ENCODE measurements at regions not wholly inside any gene's neighbourhood (a gene's known extent, or its start where the extent isn't known, plus 50 kb on each side); places are given as distances from the start of the nearest gene placed in this dataset.
A peak's percentile ranks its signal among the peaks of the same experiment; 100 is the strongest.
"Not testable (repeated sequence)": the region's sequence is repeated elsewhere in the genome, so short reads cannot be mapped to it uniquely, and the experiment has no call there.

DNA sequence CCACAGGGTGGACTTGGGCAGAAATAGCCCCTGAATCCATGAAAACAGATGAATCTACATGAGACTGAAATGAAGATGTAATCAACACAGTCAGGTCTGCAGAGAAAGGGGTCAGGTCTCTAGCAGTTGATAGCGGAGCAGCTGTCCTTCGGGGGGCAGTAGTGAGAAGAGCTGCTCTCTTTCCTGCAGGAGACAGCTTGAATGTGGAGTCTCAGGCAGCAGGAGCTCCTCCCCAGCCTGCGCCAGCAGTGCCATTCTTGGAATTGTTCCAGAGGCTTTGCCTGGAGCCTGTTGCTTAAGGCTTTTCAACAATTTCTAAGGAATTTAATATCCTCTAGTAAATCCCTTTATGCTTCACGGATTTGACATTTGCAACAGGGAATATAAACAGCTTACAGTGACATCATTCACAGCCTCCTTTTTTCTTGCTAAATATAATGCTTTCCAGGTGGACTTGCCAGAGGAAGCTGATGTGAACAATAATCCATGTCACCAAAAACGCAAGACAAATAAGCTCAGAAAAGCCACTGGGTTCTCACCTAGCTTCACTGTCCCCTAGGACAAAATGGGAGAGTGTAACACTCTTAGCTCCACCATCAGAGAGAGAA, 1535.1 kb downstream of the RPIA start:
- not testable (repeated sequence) for H3K9me3 ChIP-seq, ATAC-seq, H3K4me3 ChIP-seq, H3K27me3 ChIP-seq, H3K36me3 ChIP-seq, H3K27ac ChIP-seq, H3K4me1 ChIP-seq
- WGBS, 2 donors (ENCODE audit: low coverage in 1 of 2), result 20% methylated on average over 1 of the region's 5 CpGs; no CpG with 5 or more reads in 1 of the 2 donors
- peak in 1 of 4 experiments; percentile 16 for TF ChIP-seq CTCF (IDR thresholded peaks at IDR 0.05)

GRCh38 chr2:90231199-90231598, 1539.7 kb downstream of the RPIA start:
- H3K27ac ChIP-seq, H3K27me3 ChIP-seq, H3K4me1 ChIP-seq, H3K9me3 ChIP-seq, ATAC-seq, H3K36me3 ChIP-seq, H3K4me3 ChIP-seq: not testable (repeated sequence)
- 76 to 92% methylated on average over 3 of the region's 4 CpGs for WGBS, 2 donors (ENCODE audit: low coverage in 1 of 2)

- peaks cover 13% of the 10 kb centered on the region for H3K27me3 ChIP-seq
- not testable (repeated sequence) for H3K4me3 ChIP-seq, H3K9me3 ChIP-seq, H3K36me3 ChIP-seq, ATAC-seq, H3K4me1 ChIP-seq, H3K27ac ChIP-seq
- no CpG with 5 or more reads among the region's 1 CpG for WGBS, 2 donors (ENCODE audit: low coverage in 1 of 2)
These were observed 1544.0 kb downstream of the RPIA start for GRCh38 chr2:90235452-90235851.

DNA sequence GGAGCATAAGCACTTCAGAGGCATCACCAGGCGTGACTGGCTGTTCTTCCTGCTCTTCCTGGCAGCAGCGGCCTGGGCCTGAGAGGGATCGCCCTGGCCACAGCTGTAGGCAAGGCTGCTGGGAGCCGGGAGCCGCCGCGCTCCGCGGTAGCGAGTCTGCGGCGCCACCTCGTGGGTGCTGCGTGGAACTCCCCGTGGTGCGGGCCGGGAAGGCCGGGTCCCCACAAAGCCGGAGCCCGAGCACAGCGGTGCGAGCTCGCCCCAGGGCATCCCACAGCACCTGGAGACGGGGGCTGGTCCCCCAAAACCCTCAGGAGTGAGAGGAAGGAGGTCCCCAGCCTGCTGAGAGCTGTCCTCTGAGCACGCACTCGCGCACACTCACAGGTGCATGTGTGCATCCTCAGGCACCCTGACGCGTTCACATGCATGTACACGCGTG, 1546.5 kb downstream of the RPIA start:
- TF ChIP-seq CTCF (IDR thresholded peaks at IDR 0.05), result peak in 1 of 4 experiments; percentile 57
- WGBS, 2 donors (ENCODE audit: low coverage in 1 of 2), result 96% methylated on average over 4 of the region's 31 CpGs; no CpG with 5 or more reads in 1 of the 2 donors
- not testable (repeated sequence) for H3K9me3 ChIP-seq, H3K4me3 ChIP-seq, ATAC-seq, H3K27ac ChIP-seq, H3K36me3 ChIP-seq, H3K4me1 ChIP-seq
- H3K27me3 ChIP-seq, result peaks cover 13% of the 10 kb centered on the region

GRCh38 chr2:90238505-90239230, 1547.2 kb downstream of the RPIA start:
- peaks cover 13% of the 10 kb centered on the region for H3K27me3 ChIP-seq
- not testable (repeated sequence) for H3K9me3 ChIP-seq, H3K4me1 ChIP-seq, H3K36me3 ChIP-seq, H3K4me3 ChIP-seq, ATAC-seq, H3K27ac ChIP-seq
- 83% methylated on average over 3 of the region's 43 CpGs; no CpG with 5 or more reads in 1 of the 2 donors for WGBS, 2 donors (ENCODE audit: low coverage in 1 of 2)

DNA sequence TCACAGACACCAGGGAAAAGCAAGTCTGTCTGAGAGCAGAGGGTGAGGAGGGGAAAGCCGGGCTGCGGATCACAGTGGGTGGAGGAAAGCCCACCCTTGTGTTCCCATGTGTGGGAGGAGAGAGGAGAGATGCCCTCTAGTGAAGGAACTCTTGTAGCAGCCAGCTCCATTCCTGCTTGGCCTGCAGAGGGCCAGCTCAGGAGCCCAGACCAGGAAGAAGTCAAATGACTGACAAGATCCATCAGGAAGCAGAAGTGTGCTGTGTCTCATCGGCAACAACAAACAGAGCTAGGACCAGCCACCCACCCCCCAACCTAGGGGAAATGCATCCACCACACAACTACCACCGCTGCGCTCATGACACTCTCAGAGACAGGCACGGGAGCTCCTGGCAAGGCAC, 1548.3 kb downstream of the RPIA start:
- H3K27me3 ChIP-seq, result peaks cover 13% of the 10 kb centered on the region
- H3K27ac ChIP-seq, ATAC-seq, H3K36me3 ChIP-seq, H3K4me3 ChIP-seq, H3K9me3 ChIP-seq, H3K4me1 ChIP-seq: not testable (repeated sequence)
- no CpG with 5 or more reads among the region's 6 CpGs for WGBS, 2 donors (ENCODE audit: low coverage in 1 of 2)

- peak overlapping the region in 1 of 2 donors; percentile 32 for H3K4me3 ChIP-seq
- H3K36me3 ChIP-seq, H3K27me3 ChIP-seq, ATAC-seq, H3K27ac ChIP-seq, H3K9me3 ChIP-seq, H3K4me1 ChIP-seq: not testable (repeated sequence)
- WGBS, 2 donors (ENCODE audit: low coverage in 1 of 2), result 94 to 100% methylated on average over 1 to 11 of the region's 94 CpGs
These were observed 1553.7 kb downstream of the RPIA start for GRCh38 chr2:90244902-90245765.

- not testable (repeated sequence) for H3K36me3 ChIP-seq, H3K9me3 ChIP-seq, H3K4me3 ChIP-seq, H3K27ac ChIP-seq, ATAC-seq, H3K4me1 ChIP-seq, H3K27me3 ChIP-seq
- no CpG with 5 or more reads among the region's 14 CpGs for WGBS, 2 donors (ENCODE audit: low coverage in 1 of 2)
These were observed 1556.9 kb downstream of the RPIA start for GRCh38 chr2:90248400-90248799.

GRCh38 chr2:90250350-90250749, 1558.9 kb downstream of the RPIA start:
- not testable (repeated sequence) for H3K36me3 ChIP-seq, H3K4me1 ChIP-seq, ATAC-seq, H3K27me3 ChIP-seq, H3K27ac ChIP-seq, H3K9me3 ChIP-seq, H3K4me3 ChIP-seq
- no CpG with 5 or more reads among the region's 8 CpGs for WGBS, 2 donors (ENCODE audit: low coverage in 1 of 2)

DNA sequence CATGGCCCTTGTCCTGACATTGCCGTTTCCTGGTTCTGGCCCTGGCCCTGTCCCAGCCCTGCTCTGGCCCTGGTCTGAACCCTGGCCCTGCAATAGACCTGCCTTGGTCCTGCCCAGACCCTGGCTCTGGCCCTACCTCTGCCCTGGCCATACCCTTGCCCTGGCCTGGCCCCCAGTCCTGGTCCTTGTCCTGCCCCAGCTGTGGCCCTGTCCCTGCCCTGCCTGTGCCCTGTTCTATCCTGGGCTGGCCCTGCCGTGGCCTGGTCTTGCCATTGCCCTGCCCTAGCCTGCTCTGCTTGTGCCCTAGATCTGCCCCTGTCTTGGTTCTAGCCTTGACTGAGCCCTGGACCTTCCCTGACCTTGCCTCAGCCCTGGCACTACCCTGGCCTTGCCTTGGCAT, 1560.1 kb downstream of the RPIA start:
- H3K4me1 ChIP-seq, H3K36me3 ChIP-seq, H3K4me3 ChIP-seq, ATAC-seq, H3K27me3 ChIP-seq, H3K27ac ChIP-seq, H3K9me3 ChIP-seq: not testable (repeated sequence)
- WGBS, 2 donors (ENCODE audit: low coverage in 1 of 2), result no CpG with 5 or more reads among the region's 2 CpGs

- not testable (repeated sequence) for H3K9me3 ChIP-seq, H3K27ac ChIP-seq, H3K4me3 ChIP-seq, H3K27me3 ChIP-seq, ATAC-seq, H3K4me1 ChIP-seq, H3K36me3 ChIP-seq
- WGBS, 2 donors (ENCODE audit: low coverage in 1 of 2), result no CpG with 5 or more reads among the region's 8 CpGs
These were observed 1561.8 kb downstream of the RPIA start for GRCh38 chr2:90253306-90253705.

Measured in gastroesophageal sphincter (tissue), 4 donors.